Lung (tissue), 11 donors: ENCODE measurements at regions not wholly inside any gene's neighbourhood (a gene's known extent, or its start where the extent isn't known, plus 50 kb on each side); places are given as distances from the start of the nearest gene placed in this dataset.
A peak's percentile ranks its signal among the peaks of the same experiment; 100 is the strongest.

Source experiments
- ATAC-seq: fragments of 200-7000 bp; cut with Tn5 transposase; one replicate; pipeline ENCODE4 v1.9.1; 2020; ENCODE audit warnings: moderate number of reproducible peaks; ENCODE audit not compliant: insufficient read depth, low FRiP score
- DNase-seq, 3 donors: peaks; one replicate each; pipeline ENCODE4 v3.0.0-alpha.2; 2013 to 2017
- H3K27ac ChIP-seq, 2 donors: one replicate each; pipeline ENCODE4 v1.5.1; 2013; ENCODE audit warnings: mild to moderate bottlenecking in 2 of 2, moderate library complexity in 2 of 2, control low read depth in 1 of 2, inconsistent platforms in 1 of 2, low read depth in 1 of 2, low read length in 1 of 2
- H3K27me3 ChIP-seq, 3 donors: one replicate each; pipeline ENCODE4 v1.5.1; 2013; ENCODE audit warnings: low read length in 2 of 3; ENCODE audit not compliant: control insufficient read depth in 3 of 3, insufficient read depth in 3 of 3
- H3K36me3 ChIP-seq, 4 donors: one replicate each; pipeline ENCODE4 v1.5.1; 2013; ENCODE audit warnings: low read length in 4 of 4, mild to moderate bottlenecking in 1 of 4, moderate library complexity in 1 of 4; ENCODE audit not compliant: control insufficient read depth in 4 of 4, insufficient read depth in 4 of 4
- H3K4me1 ChIP-seq, 5 donors: one replicate each; pipeline ENCODE4 v1.5.1; 2013; ENCODE audit warnings: low read length in 5 of 5, mild to moderate bottlenecking in 2 of 5, moderate library complexity in 1 of 5; ENCODE audit not compliant: control insufficient read depth in 5 of 5, insufficient read depth in 5 of 5
- H3K4me3 ChIP-seq: one replicate; pipeline ENCODE4 v1.5.1; 2013; ENCODE audit warnings: mild to moderate bottlenecking, control low read depth, moderate library complexity
- H3K9ac ChIP-seq, 2 donors: one replicate each; pipeline ENCODE4 v1.5.1; 2013; ENCODE audit warnings: low read length in 2 of 2, control low read depth in 1 of 2; ENCODE audit not compliant: insufficient read depth in 1 of 2
- H3K9me3 ChIP-seq, 4 donors: one replicate each; pipeline ENCODE4 v1.5.1; 2013; ENCODE audit warnings: low read length in 3 of 4, mild to moderate bottlenecking in 1 of 4, moderate library complexity in 1 of 4; ENCODE audit not compliant: control insufficient read depth in 4 of 4, insufficient read depth in 3 of 4
- WGBS, 2 donors: extraction: QIAGEN DNeasy Blood & Tissue Kit; methylation state at CpG; one replicate each; pipeline ENCODE4 v1.1.7; 2013; 5-methylcytosine and 5-hydroxymethylcytosine counted together
- TF ChIP-seq, protein P1 (sequence below): IDR thresholded peaks from 2 replicates; pipeline ENCODE4 v1.5.1; 2012; ENCODE audit warnings: mild to moderate bottlenecking; ENCODE audit errors: control extremely low read depth, extremely low read depth
- donor health status: control.
- donor health status: control.
- donor health status: Bipolar disorder and iron deficiency.
- donor health status: healthy.
- donor health status: DM: yes; HTN: yes; CAD: no.

DNA sequence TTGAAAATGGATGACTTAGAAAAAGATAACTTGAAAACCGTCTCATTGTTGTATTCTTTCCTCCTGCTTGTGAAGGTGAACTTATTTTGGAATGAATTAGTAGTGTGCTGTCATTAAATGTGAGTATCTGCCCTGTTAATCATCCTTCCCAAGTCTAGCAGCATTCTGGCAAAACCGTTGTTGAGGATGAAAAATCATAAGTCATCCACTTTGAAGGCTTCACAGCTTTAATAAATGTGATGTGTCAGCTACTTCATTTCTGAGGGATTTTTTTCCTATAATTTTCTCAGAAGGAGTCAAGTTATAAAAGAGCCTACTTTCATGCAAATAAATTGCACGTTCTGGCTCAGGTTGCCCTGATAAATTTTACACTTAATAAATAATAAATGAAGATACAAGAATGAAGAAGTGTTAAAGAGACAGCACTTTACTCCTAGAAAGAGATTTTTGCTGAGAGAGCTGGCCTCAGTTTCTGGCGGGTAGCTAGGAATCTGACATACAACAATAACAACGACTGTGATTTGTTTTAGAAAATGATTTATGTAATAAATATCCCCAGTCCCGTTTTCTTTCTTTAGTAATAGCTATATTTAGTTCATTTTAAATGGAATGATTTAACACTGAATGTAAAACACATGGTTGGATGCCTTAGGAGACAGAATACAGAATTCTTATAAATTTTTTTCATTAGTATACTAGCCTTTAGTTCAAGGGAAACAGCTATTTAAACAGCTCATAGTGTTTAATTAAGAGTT, 516.5 kb upstream of the KLF6 start:
- 55 to 70% methylated on average over 6 of the region's 6 CpGs for WGBS, 2 donors
- TF ChIP-seq, protein P1, sequence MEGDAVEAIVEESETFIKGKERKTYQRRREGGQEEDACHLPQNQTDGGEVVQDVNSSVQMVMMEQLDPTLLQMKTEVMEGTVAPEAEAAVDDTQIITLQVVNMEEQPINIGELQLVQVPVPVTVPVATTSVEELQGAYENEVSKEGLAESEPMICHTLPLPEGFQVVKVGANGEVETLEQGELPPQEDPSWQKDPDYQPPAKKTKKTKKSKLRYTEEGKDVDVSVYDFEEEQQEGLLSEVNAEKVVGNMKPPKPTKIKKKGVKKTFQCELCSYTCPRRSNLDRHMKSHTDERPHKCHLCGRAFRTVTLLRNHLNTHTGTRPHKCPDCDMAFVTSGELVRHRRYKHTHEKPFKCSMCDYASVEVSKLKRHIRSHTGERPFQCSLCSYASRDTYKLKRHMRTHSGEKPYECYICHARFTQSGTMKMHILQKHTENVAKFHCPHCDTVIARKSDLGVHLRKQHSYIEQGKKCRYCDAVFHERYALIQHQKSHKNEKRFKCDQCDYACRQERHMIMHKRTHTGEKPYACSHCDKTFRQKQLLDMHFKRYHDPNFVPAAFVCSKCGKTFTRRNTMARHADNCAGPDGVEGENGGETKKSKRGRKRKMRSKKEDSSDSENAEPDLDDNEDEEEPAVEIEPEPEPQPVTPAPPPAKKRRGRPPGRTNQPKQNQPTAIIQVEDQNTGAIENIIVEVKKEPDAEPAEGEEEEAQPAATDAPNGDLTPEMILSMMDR, result no peak
- Histone ChIP-seq H3K4me3 (no peak overlapping the region), H3K9me3 (peaks cover 0 to 2% (median 0%) of the 10 kb centered on the region in 4 donors), H3K4me1 (peaks cover 0 to 17% (median 2%) of the 10 kb centered on the region in 5 donors), H3K36me3 (no peaks in the 10 kb centered on the region), H3K27me3 (no peaks in the 10 kb centered on the region), H3K27ac (no peak overlapping the region), H3K9ac (no peak overlapping the region)
- ATAC-seq (no peak), DNase-seq (peak; percentile 49 to 93 (median 84))

DNA sequence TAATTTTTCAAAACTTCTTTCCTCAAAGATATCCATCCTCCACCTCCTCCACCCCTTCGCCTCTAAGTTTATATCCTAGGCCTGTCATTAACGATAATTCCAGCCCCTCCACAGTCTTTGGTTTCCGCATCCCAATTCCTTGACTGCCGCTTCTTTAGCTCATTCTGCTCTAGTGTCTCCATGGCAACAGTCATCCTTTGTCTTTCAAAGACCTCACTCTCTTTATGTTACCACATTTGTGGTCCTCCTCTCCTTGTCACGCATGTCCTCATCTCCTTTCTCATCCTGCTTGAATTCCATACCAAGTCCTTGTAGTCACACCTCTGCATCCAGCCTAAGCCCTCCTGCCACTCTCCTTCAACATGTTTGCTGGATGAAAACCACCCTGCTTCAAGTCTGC, 511.2 kb upstream of the KLF6 start:
- no peak overlapping the region for H3K4me3 ChIP-seq
- WGBS, 2 donors, result 96 to 97% methylated on average over 5 of the region's 5 CpGs
- DNase-seq (no peak), ATAC-seq (no peak)
- H3K27ac ChIP-seq, result no peak overlapping the region
- TF ChIP-seq, protein P1, result no peak
- no peaks in the 10 kb centered on the region for H3K27me3 ChIP-seq
- peaks cover 0 to 9% (median 0%) of the 10 kb centered on the region in 5 donors for H3K4me1 ChIP-seq
- H3K36me3 ChIP-seq, result no peaks in the 10 kb centered on the region
- H3K9me3 ChIP-seq, result peaks cover 0 to 1% (median 0%) of the 10 kb centered on the region in 4 donors
- H3K9ac ChIP-seq, result no peak overlapping the region

- peaks cover 0 to 5% (median 0%) of the 10 kb centered on the region in 5 donors for H3K4me1 ChIP-seq
- H3K9me3 ChIP-seq, result peaks cover 0 to 1% (median 0%) of the 10 kb centered on the region in 4 donors
- DNase-seq, result no peak
- H3K27ac ChIP-seq, result no peak overlapping the region
- 92 to 96% methylated on average over 16 of the region's 16 CpGs for whole genome bisulfite sequencing, 2 donors
- ATAC-seq, result no peak
- no peaks in the 10 kb centered on the region for H3K36me3 ChIP-seq
- H3K4me3 ChIP-seq, result no peak overlapping the region
- no peaks in the 10 kb centered on the region for H3K27me3 ChIP-seq
- TF ChIP-seq, protein P1, result no peak
- no peak overlapping the region for H3K9ac ChIP-seq
Measured at GRCh38 chr10:4294996-4295792, 510.2 kb upstream of the KLF6 start.
